GM23338 (cell line): ENCODE measurements at regions not wholly inside any gene's neighbourhood (a gene's known extent, or its start where the extent isn't known, plus 50 kb on each side); places are given as distances from the start of the nearest gene placed in this dataset.

Source experiments
- ATAC-seq: fragments of 200-7000 bp; cut with Tn5 transposase; 3 replicates; pipeline ENCODE4 v1.9.1; 2020
- DNase-seq: peaks from one replicate; pipeline ENCODE4 v3.0.0-alpha.2; 2015; ENCODE audit warnings: low spot score
- H2AFZ ChIP-seq: fragments of 200-600 bp; sonication (generic); 2 replicates; pipeline ENCODE4 v1.8.0; 2016; ENCODE audit warnings: antibody characterized with exemption, mild to moderate bottlenecking, moderate library complexity
- H3F3A ChIP-seq: fragments of 200-600 bp; sonication (generic); replicated peaks from 2 replicates; pipeline ENCODE4 v1.8.0; 2017; ENCODE audit warnings: antibody characterized with exemption, mixed run types, low read depth
- H3K27ac ChIP-seq: fragments of 200-600 bp; sonication (generic); 2 replicates; pipeline ENCODE4 v1.6.1; 2016; ENCODE audit warnings: low read depth
- H3K27me3 ChIP-seq: fragments of 200-600 bp; sonication (generic); 2 replicates; pipeline ENCODE4 v1.8.0; 2016; ENCODE audit warnings: mild to moderate bottlenecking, mixed run types, moderate library complexity; ENCODE audit not compliant: insufficient read depth
- H3K36me3 ChIP-seq: fragments of 200-600 bp; sonication (generic); 2 replicates; pipeline ENCODE4 v1.8.0; 2016; ENCODE audit warnings: mild to moderate bottlenecking; ENCODE audit not compliant: insufficient read depth
- H3K4me1 ChIP-seq: fragments of 200-600 bp; sonication (generic); 2 replicates; pipeline ENCODE4 v1.8.0; 2016; ENCODE audit warnings: mild to moderate bottlenecking, moderate library complexity; ENCODE audit not compliant: insufficient read depth
- H3K4me2 ChIP-seq: fragments of 200-600 bp; sonication (generic); 2 replicates; pipeline ENCODE4 v1.7.1; 2017; ENCODE audit warnings: mixed run types
- H3K4me3 ChIP-seq: fragments of 200-600 bp; sonication (generic); 2 replicates; pipeline ENCODE4 v1.6.1; 2016; ENCODE audit warnings: mixed run types
- H3K79me2 ChIP-seq: fragments of 200-600 bp; sonication (generic); replicated peaks from 2 replicates; pipeline ENCODE4 v1.8.0; 2017; ENCODE audit warnings: mild to moderate bottlenecking; ENCODE audit not compliant: insufficient read depth
- H3K9me2 ChIP-seq: fragments of 200-600 bp; sonication (generic); 2 replicates; pipeline ENCODE4 v1.8.0; 2017; ENCODE audit not compliant: insufficient read depth
- H4K20me1 ChIP-seq: fragments of 200-600 bp; sonication (generic); replicated peaks from 2 replicates; pipeline ENCODE4 v1.8.0; 2017; ENCODE audit warnings: mild to moderate bottlenecking; ENCODE audit not compliant: insufficient read depth
- H3K27ac Mint-ChIP-seq: 2 replicates; pipeline ENCODE4 v1.8.0; 2020; ENCODE audit warnings: inconsistent platforms, mild to moderate bottlenecking, moderate library complexity, mixed read lengths
- H3K27me3 Mint-ChIP-seq: 3 replicates; pipeline ENCODE4 v1.8.0; 2022; ENCODE audit warnings: low read depth, mild to moderate bottlenecking, moderate library complexity, mixed read lengths, inconsistent platforms; ENCODE audit not compliant: insufficient read depth, poor library complexity
- H3K36me3 Mint-ChIP-seq: 3 replicates; pipeline ENCODE4 v1.8.0; 2021; ENCODE audit warnings: low read depth, mild to moderate bottlenecking, inconsistent platforms, moderate library complexity, mixed read lengths
- H3K4me1 Mint-ChIP-seq: 3 replicates; pipeline ENCODE4 v1.8.0; 2020; ENCODE audit warnings: mild to moderate bottlenecking, inconsistent platforms, mixed read lengths
- H3K4me3 Mint-ChIP-seq: 3 replicates; pipeline ENCODE4 v1.8.0; 2021; ENCODE audit warnings: moderate library complexity, mild to moderate bottlenecking, inconsistent platforms, mixed read lengths
- H3K9me3 Mint-ChIP-seq: 3 replicates; pipeline ENCODE4 v1.8.0; 2020; ENCODE audit warnings: moderate library complexity, mild to moderate bottlenecking, inconsistent platforms, mixed read lengths
- CTCF ChIP-seq, 2 experiments: fragments of 200-600 bp in 1 of 2; sonication (generic) in 1 of 2; conservative IDR thresholded peaks; 2 replicates each; pipeline versions ENCODE4 v1.5.1 to v1.6.1; 2016 to 2017; ENCODE audit warnings: antibody characterized with exemption in 2 of 2, low read depth in 2 of 2, mild to moderate bottlenecking in 2 of 2, moderate library complexity in 1 of 2
- ETS1 ChIP-seq: IDR thresholded peaks from 2 replicates; pipeline ENCODE4 v1.6.1; 2016; ENCODE audit warnings: antibody characterized with exemption
- JUNB ChIP-seq: IDR thresholded peaks from one replicate; pipeline ENCODE4 v1.6.1; 2016; ENCODE audit warnings: antibody characterized with exemption; ENCODE audit not compliant: unreplicated experiment
- NANOG ChIP-seq: IDR thresholded peaks from 2 replicates; pipeline ENCODE4 v1.6.1; 2016; ENCODE audit warnings: antibody characterized with exemption, borderline replicate concordance
- POLR2AphosphoS5 ChIP-seq: IDR thresholded peaks from 2 replicates; pipeline ENCODE4 v1.6.1; 2016; ENCODE audit warnings: antibody characterized with exemption, low read depth
- REST ChIP-seq: IDR thresholded peaks from one replicate; pipeline ENCODE4 v1.6.1; 2018; ENCODE audit warnings: antibody characterized with exemption; ENCODE audit not compliant: unreplicated experiment
- ZNF462 ChIP-seq: fragments of 250-450 bp; sonication (Bioruptor Pico); IDR thresholded peaks from 2 replicates; pipeline ENCODE4 v1.5.0; 2020; ENCODE audit warnings: mild to moderate bottlenecking, moderate library complexity

GRCh38 chr4:145390571-145390970 is 91.1 kb upstream of the SMAD1 start:
- H3K4me1 Mint-ChIP-seq, result no peaks in the 10 kb centered on the region
- no peaks in the 10 kb centered on the region for H3K27me3 Mint-ChIP-seq
- no peaks in the 10 kb centered on the region for H3F3A ChIP-seq
- H4K20me1 ChIP-seq, result no peaks in the 10 kb centered on the region
- no peak overlapping the region for H3K4me3 ChIP-seq
- no peaks in the 10 kb centered on the region for H3K9me3 Mint-ChIP-seq
- no peaks in the 10 kb centered on the region for H3K36me3 Mint-ChIP-seq
- no peaks in the 10 kb centered on the region for H3K4me1 ChIP-seq
- no peaks in the 10 kb centered on the region for H3K79me2 ChIP-seq
- no peak overlapping the region for H3K4me3 Mint-ChIP-seq
- no peaks in the 10 kb centered on the region for H3K9me2 ChIP-seq
- H3K27me3 ChIP-seq, result no peaks in the 10 kb centered on the region
- no peak overlapping the region for H3K27ac Mint-ChIP-seq
- no peak overlapping the region for H3K27ac ChIP-seq
- no peak for ATAC-seq
- no peak overlapping the region for H2AFZ ChIP-seq
- no peak for DNase-seq
- no peaks in the 10 kb centered on the region for H3K36me3 ChIP-seq
- TF ChIP-seq JUNB (no peak), CTCF (conservative IDR thresholded peaks at IDR 0.05; ENCODE audit: low read depth in 2 of 2) (no peak), REST (no peak), ZNF462 (CRISPR knock-in tag) (no peak), ETS1 (no peak), POLR2AphosphoS5 (no peak), NANOG (no peak)
- no peak overlapping the region for H3K4me2 ChIP-seq
